ENCODE measurements at regions not wholly inside any gene's neighbourhood (a gene's known extent, or its start where the extent isn't known, plus 50 kb on each side); places are given as distances from the start of the nearest gene placed in this dataset.

- DNase-seq = peak; percentile 90
Measured at GRCh38 chr2:43105586-43106558, 120.5 kb downstream of the ZFP36L2 start.

GRCh38 chr2:43104763-43105162 is 121.6 kb downstream of the ZFP36L2 start:
- no peak for DNase-seq

GRCh38 chr2:43104106-43104505 is 122.3 kb downstream of the ZFP36L2 start:
- DNase-seq = no peak

DNA sequence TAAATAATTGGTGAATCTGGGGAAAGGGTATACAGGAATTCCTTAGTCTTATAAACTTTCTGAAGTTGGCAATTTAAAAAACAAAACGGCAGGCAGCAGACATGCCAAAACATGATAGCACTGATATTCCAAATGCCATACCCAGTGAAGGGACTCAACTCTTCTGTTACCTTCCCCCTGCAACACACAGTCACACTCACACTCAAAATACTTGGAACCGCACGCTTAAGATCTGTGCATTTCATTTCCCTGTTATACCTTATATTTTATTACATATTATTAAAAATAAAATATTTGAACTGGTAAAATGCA is 123.4 kb downstream of the ZFP36L2 start:
- no peak for DNase-seq

DNA sequence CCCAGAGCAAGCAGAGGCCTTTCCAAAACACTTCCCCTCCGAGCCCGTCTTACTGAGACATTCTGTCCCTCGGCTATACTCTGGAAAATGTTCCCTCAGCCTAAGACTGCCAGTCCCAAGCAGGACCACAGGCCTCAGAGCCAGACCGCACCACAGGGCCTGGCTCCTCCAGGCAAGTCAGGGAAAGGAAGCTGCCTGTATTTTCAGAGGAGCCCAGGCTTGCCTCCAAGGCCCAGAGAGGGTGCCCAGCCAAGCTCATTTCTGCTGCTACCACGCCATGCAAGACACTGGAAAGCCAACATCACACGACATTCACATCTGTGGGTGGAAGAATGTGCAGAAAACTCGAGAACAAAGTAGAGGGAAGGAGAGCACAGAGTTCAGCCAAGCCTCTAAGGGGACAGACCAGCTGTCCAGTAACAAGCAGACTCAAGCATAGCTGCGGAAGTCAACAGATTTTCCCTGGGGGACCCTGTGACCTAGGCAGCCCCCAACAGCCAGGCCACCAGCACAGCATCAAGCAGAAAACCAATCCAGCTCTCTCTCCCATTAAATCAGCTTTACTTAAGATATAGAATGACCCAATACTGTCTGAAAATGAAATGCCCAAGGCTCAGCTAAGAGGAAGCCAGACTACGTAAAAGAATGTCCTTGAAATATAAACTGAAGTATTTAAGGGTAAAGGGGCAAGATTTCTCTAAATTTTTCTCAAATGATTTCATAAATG is 123.9 kb downstream of the ZFP36L2 start:
- peak; percentile 65 for DNase-seq

DNA sequence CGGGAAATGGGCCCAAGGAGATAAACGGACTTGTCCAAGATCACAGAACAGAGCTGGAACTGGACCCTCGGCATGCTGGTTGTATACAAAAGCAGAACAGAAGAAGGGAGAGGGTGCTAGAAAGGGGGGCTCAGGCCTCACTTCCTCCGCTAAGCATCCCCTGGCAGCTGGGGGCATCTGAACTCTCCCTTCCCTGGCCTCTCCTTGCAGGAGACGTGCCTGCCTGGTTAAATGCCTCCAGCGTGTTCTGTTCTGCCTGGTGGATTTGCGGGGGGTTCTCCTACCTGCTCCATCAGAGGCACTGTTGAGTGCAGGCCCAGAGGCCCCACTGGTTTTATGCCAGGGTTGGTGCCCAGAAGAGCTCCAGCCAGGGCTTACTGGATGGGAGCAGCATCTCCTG is 124.7 kb downstream of the ZFP36L2 start:
- DNase-seq = no peak

GRCh38 chr2:43100883-43101662 is 125.3 kb downstream of the ZFP36L2 start:
- DNase-seq = peak; percentile 82

DNA sequence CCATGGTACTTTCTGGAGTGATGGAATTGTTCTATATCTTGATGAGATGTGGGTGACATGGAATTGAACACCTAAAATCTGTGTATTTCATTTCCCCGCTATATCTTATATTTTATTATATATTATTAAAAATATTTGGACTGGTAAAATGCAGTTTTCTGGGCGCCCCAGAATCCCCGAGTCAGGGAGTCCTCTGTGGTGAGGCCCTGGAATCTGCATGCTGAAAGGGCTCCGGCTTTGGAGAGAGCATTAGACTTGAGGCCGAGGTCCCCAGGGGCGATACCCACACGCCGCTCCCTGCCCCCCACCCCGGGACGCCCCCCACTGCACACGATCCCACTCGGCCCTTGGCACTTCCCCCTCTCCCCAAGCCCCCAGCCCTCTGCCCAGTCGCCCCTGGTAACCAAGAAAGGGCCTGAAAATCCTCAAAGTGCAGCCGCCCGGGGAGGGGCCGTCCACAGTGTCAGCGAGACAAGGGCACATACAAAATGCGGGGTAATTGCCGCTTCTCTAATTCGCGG is 126.0 kb downstream of the ZFP36L2 start:
- DNase-seq = no peak

GRCh38 chr2:43099797-43100196 is 126.6 kb downstream of the ZFP36L2 start:
- DNase-seq = no peak

DNA sequence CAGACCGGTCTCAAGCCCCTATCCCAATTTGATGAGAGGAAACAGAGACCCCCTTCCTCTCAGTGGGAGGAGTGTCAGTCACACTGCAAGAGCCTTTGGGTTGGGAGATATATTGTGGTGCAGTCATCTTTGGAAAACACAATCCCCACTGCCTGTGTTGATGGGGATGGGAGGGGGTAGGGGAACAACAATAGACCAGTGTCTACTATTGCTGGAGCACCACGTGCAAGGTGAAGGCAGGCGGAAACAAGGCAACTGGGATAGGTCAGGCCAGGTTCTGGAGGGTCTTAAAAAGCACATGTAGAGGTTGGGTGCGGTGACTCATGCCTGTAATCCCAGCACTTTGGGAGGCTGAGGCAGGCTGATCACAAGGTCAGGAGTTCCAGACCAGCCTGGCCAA is 127.9 kb downstream of the ZFP36L2 start:
- no peak for DNase-seq

DNA sequence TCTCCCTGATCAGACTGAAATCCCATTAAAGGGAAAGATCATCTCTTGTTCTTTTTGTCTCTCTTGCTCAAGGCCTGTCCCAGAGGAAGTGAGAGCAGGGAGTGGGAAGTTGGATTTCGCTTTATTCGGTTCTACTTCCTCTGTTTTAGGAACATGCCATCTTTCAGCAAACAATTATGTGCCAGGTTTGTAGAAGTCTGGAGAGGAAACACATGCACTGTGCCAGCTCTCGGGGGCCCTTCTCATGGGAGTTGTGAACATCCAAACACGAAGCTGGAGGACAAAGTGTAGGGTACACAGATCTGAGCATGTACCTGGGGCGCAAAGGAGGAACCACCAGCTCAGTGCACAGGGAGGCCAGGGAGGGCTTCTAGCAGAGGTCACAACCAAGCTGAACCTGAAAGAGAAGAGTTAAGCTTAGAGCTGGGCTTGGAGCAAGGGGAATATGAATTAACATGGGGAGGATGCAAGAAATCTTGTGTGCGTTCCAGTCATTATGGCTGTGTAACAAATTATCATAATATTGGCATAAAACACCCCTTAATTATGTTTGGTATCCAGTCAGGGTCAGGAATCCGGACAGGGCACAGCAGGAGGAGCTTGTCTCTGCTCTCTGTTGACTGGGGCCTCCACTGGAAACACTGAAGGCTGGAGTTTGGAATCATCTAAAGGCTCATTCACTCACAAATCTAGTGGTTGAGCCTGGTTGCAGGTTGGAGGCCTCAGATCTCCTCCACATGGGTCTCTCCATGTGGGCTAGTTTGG is 128.6 kb downstream of the ZFP36L2 start:
- DNase-seq = no peak

- no peak for DNase-seq
Measured at GRCh38 chr2:43095533-43096295, 130.7 kb downstream of the ZFP36L2 start.

DNA sequence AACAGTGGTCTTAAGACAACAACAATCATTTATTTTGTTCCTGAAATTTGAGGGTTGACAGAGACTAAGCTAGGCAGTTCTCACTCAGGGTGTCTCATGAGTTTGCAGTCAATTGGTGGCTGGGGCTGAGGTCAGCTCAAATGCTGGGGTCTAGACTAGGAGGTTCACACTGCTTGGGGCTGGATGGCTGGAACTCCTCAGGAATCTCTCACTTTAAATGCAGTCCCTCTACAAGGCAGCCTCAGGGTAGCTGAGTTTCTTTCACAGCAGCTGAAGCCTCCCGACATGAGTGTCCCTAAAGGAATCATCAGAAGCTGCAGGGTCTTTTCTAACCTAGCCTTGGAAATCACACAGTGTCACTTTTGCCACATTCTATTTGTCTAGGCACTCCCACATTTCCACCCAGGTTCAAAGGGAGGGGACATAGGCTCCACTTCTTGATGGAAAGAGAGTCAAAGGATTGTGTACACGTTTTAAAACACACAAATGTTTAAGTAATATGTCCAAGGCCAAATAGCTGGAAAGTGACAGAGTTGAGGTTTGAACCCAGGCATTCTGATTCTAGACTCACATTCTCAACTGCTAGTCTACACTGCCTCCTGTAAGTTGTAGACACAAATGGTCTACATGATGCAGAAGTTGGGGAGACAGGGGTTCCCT is 133.8 kb downstream of the ZFP36L2 start:
- DNase-seq = no peak

GRCh38 chr2:43090317-43090716 is 136.1 kb downstream of the ZFP36L2 start:
- no peak for DNase-seq

- no peak for DNase-seq
Measured at GRCh38 chr2:43088143-43089073, 138.0 kb downstream of the ZFP36L2 start.

DNA sequence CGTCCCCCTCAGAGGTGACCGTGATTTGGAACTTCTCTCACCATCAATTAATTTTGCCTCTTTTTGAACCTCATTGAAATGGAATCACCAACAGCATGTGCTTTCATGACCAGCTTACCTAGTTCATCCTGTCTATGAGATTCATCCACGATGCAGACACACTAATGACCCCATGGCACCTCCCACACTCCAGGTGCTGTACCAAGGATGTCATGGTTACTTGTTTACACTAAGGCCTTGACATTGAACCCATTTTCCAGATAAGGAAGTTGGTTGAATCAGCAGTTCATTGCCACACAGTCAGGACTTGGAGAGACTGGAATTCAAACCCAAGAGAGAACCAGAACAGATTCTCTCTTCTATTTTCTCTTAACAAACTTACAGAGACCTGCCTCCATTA is 139.0 kb downstream of the ZFP36L2 start:
- DNase-seq = no peak

GRCh38 chr2:43086451-43087221 is 139.8 kb downstream of the ZFP36L2 start:
- peak; percentile 97 for DNase-seq

DNA sequence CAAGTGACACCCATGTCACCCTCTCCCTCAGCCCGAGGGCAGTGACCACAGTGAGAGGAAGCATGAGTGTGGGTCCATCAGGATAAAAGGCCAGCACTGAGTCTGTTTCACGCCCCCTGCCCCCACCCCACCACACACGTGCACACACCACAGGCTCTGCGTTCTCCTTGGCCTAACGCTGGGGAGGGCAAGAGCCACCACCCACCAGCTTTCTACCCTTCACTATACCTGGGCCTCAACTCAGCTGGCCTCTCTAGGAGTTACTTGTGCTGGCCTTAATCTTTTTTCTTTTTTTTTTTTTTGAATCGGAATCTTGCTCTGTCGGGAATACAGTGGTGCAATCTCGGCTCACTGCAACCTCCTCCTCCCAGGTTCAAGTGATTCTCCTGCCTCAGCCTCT is 140.5 kb downstream of the ZFP36L2 start:
- no peak for DNase-seq

Measured in tongue (tissue), 1 donor.